HG03060 (cell line): ENCODE measurements at regions not wholly inside any gene's neighbourhood (a gene's known extent, or its start where the extent isn't known, plus 50 kb on each side); places are given as distances from the start of the nearest gene placed in this dataset.
"Not testable (repeated sequence)": the region's sequence is repeated elsewhere in the genome, so short reads cannot be mapped to it uniquely, and the experiment has no call there.

Source experiments
- ATAC-seq: cut with Tn5 transposase; IDR thresholded peaks from one replicate; pipeline ENCODE4 v1.9.1; 2021; ENCODE audit warnings: low read depth, moderate number of reproducible peaks; ENCODE audit not compliant: unreplicated experiment

DNA sequence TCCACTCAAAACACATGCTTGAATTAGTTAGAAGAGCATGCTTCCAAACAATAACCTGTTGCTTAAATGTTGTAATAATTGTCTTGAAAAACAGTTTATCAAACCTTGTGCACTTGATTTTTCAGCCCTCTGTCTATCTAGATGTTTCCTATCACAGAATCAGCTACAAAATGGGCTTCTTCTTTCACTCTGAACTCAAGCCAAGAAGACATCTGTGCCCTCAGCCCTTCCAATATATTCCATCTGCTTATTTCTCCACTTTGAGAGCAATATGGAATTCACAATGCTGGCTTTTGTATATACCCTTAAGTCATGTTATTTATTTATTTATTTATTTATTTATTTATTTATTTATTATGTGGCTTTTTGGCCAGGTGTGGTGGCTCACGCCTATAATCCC is 234.2 kb downstream of the TOX3 start:
- no peak for ATAC-seq

DNA sequence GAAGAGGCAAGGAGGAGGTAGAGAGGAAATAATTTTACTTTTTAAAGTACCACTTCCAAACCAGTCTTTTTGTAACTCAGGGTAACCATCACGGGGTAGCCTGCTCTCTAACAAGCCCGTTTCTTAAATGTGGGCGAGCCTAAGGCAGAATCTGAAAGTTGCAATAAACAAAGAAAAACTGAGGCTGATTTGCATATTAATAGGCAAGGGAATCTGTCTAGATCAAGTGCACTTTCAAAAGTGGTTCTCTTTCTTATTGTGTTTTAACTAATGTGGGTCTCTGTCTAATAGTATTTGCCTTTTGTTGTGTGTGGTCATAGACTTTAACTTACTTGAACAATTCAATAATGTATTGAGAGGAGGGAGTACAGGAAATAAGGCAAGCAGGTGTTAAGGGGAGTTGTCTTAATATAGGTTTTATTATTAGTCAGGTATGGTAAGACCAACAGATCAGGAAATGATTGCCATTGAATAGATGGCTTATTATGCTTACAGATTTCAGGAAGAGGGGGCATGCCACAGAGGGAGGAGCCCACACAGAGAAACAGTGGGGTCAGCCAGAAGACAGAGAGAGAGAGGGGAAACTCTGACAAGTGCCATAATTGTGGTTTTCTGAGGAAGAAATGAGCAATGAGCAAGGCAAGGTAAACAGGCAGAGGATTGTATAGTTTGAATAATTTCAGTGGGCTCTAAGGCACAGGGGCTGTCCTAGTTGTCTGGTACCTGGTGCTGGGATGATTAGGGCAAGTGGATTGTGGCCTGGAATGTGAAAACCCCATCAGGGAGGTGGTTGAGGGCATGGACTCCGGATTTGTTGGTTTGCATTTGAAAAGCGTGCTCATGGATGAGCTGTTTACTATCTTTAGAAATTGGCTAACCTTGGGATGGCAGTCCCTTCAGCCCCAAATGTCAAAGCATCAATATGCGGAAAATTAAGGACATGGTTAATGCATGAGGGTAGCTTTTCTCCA is 237.2 kb downstream of the TOX3 start:
- ATAC-seq = no peak

- no peak for ATAC-seq
Measured at GRCh38 chr16:52308051-52308450, 238.9 kb downstream of the TOX3 start.

- ATAC-seq = no peak
Measured at GRCh38 chr16:52301026-52301425, 245.9 kb downstream of the TOX3 start.

- ATAC-seq = no peak
Measured at GRCh38 chr16:52298769-52299168, 248.2 kb downstream of the TOX3 start.

DNA sequence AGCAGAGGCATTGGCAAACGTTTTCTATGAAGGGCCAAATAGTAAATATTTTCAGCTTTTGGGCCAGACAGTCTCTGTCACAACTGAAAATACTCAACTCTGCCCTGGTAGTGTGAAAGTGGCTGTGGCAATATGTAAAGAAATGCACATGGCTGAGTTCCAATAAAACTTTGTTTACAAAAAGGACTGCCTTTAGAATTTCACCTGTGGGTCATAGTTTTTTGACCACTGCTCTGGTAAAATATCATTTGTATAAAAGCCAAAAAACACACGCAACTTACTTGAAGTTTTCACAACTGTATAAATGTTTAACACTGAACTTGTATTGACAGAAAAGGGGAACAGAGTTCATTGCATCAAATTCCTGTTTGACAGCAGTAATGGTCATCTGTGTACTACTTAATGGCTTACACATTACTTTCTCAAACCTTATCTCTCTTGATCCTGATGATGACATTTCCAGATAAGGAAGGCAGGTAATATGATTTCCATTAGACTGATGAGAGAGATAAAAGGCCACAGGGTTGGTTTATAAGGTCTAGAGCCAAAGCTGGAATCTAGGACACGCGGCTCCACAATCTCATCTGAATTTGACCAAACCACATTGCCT is 250.1 kb downstream of the TOX3 start:
- ATAC-seq = not testable (repeated sequence)

DNA sequence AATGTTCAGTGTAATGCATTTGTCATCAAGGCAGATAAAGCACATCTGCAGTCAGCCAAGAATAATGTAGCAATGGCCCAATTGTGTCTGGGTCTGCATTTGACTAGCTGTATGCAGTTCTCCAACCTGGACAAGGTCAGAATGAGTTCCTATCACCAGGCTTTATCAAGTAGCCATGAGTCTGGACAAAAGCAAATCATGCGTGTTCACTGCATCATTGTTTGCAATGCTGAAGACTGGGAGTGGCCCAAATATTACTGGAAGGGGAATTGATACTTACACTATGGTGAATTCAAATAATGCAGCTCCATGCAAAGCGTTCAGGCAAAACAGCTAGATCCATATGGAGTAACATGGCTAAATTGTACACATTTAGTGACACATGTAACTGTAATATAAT is 250.9 kb downstream of the TOX3 start:
- ATAC-seq = no peak

GRCh38 chr16:52294660-52295059 is 252.3 kb downstream of the TOX3 start:
- no peak for ATAC-seq

DNA sequence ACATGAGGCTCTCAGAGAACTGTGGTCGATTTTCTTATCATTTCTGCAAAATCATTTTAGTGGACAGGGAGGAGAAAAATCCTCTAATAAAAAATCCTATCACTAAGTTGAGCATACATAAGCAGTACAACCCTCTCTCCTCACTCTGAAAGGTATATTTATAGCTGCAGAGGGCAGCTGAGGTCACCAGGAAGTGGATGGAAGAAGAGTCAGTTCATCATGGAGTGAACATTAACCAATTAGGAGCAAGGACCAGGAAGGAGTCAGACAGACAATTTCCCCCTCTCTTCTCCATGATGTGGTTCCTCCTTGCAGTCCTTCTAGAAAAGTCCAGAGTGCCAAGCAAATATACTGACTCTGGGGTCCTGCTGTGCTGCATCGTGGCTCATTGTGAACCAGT is 253.7 kb downstream of the TOX3 start:
- no peak for ATAC-seq

GRCh38 chr16:52283584-52284375 is 263.2 kb downstream of the TOX3 start:
- no peak for ATAC-seq

DNA sequence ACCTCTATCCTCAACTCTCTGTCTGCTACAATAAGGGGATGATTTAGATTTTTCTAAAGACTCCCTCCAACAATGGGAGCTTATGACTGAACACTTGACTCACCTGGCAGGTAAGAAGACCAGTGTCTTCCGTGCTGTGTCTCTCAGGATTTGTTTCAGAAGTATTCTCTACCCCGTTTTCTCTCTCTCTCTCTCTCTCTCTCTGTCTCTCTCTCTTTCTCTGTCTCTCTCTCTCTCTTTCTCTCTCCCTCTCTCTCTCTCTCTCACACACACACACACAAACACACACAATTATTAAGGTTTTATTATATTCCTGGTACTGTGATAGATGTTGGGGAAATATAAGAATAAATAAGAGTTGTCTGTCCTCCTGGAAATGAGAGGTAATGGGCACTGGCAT is 263.9 kb downstream of the TOX3 start:
- ATAC-seq = no peak

DNA sequence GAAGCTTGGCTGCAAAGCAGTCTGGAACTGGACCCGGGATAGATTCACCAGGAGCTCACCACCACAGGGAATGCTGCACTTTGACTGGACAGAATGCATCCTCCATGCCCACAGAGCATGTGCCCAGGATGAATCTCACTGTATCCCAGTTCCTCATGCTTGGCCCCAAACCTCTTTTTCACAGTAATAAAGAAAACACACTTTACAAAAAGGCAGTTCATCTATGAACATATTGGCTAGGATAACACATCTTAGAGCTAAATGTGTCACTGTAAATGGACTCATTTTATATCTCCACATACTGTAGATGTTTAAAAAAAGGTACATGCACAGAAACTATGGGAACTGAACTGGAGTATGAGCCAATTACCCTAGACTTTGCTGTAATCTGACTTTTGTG is 266.9 kb downstream of the TOX3 start:
- ATAC-seq = no peak

DNA sequence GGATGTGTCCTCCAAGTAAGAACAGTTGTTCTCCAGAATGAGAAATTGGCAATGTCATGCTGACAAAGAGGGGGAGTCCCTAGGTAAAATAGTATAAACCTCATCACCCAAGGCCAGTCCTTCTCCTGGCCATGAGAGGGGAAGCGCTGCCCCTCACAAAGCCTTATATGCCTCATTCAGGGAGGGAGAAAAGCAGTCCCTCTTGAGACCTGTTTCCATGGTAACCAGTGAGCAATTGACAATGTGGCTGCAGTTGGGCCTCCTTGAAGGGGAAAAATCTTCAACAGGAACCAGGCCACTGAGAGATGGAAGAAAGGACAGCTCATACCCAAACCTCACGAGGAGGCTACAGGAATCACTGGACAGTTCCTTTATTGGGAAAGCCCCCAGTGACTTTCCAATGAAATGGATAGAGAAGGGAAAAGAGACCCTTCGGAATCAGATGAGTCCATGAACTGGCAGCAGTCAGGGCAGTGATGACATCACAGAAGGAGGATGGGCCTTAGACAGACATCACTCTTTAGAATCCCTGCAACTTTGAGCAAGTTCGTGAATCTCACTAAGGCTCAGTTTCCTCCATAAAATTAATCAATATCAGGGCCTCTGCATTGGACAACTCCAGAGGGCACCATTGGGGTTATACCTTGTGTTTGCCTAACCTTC is 275.7 kb downstream of the TOX3 start:
- no peak for ATAC-seq

- no peak for ATAC-seq
Measured at GRCh38 chr16:52265446-52265861, 281.5 kb downstream of the TOX3 start.

GRCh38 chr16:52257534-52257933 is 289.4 kb downstream of the TOX3 start:
- ATAC-seq = no peak

GRCh38 chr16:52256310-52257078 is 290.4 kb downstream of the TOX3 start:
- no peak for ATAC-seq

GRCh38 chr16:52254746-52255145 is 292.2 kb downstream of the TOX3 start:
- ATAC-seq = no peak

GRCh38 chr16:52252680-52253079 is 294.3 kb downstream of the TOX3 start:
- no peak for ATAC-seq

- ATAC-seq = no peak
Measured at GRCh38 chr16:52251495-52251894, 295.4 kb downstream of the TOX3 start.

- ATAC-seq = no peak
Measured at GRCh38 chr16:52247737-52248136, 299.2 kb downstream of the TOX3 start.
